Fibroblast of lung (primary cell): ENCODE measurements at regions not wholly inside any gene's neighbourhood (a gene's known extent, or its start where the extent isn't known, plus 50 kb on each side); places are given as distances from the start of the nearest gene placed in this dataset.

Experiments used
- DNase-seq, 2 donors: peaks; one replicate each; pipeline versions ENCODE4 v3.0.0 to v3.0.0-alpha.2; 2010; ENCODE audit warnings: low read depth in 2 of 2
- H2AFZ ChIP-seq: 2 replicates; pipeline ENCODE4 v1.5.1; 2012; ENCODE audit warnings: low read length, control low read depth, inconsistent platforms
- H3K27ac ChIP-seq: 2 replicates; pipeline ENCODE4 v1.5.1; 2011; ENCODE audit warnings: low read length, control low read depth; ENCODE audit not compliant: insufficient read depth
- H3K27me3 ChIP-seq: 2 replicates; pipeline ENCODE4 v1.5.1; 2011; ENCODE audit warnings: mild to moderate bottlenecking, low read length; ENCODE audit not compliant: control insufficient read depth, insufficient read depth
- H3K36me3 ChIP-seq: 2 replicates; pipeline ENCODE4 v1.5.1; 2011; ENCODE audit warnings: low read length; ENCODE audit not compliant: control insufficient read depth, insufficient read depth
- H3K4me1 ChIP-seq: 2 replicates; pipeline ENCODE4 v1.5.1; 2011; ENCODE audit warnings: low read length; ENCODE audit not compliant: control insufficient read depth, insufficient read depth; ENCODE audit errors: extremely low read depth
- H3K4me2 ChIP-seq: 2 replicates; pipeline ENCODE4 v1.5.1; 2011; ENCODE audit warnings: low read length, control low read depth; ENCODE audit not compliant: insufficient read depth; ENCODE audit errors: extremely low read depth
- H3K4me3 ChIP-seq, 4 experiments: fragments of 200-600 bp in 1 of 4; sonication (generic) in 1 of 4; replicated peaks in 1 of 4; 2 replicates each; pipeline ENCODE4 v1.5.1; 2011 to 2016; ENCODE audit warnings: low read length in 4 of 4, low read depth in 3 of 4, mild to moderate bottlenecking in 3 of 4, control low read depth in 2 of 4, inconsistent platforms in 1 of 4, mixed read lengths in 1 of 4; ENCODE audit not compliant: insufficient read depth in 1 of 4; ENCODE audit errors: control extremely low read depth in 1 of 4
- H3K79me2 ChIP-seq: 2 replicates; pipeline ENCODE4 v1.5.1; 2012; ENCODE audit warnings: mild to moderate bottlenecking, low read length, inconsistent platforms; ENCODE audit not compliant: control insufficient read depth, insufficient read depth
- H3K9ac ChIP-seq: 2 replicates; pipeline ENCODE4 v1.5.1; 2011; ENCODE audit warnings: mild to moderate bottlenecking, low read length, control low read depth; ENCODE audit not compliant: insufficient read depth
- H3K9me3 ChIP-seq: 2 replicates; pipeline ENCODE4 v1.5.1; 2012; ENCODE audit warnings: low read depth, low read length; ENCODE audit not compliant: control insufficient read depth, insufficient read depth
- H4K20me1 ChIP-seq: 2 replicates; pipeline ENCODE4 v1.5.1; 2011; ENCODE audit warnings: low read length; ENCODE audit not compliant: control insufficient read depth, insufficient read depth; ENCODE audit errors: extremely low read depth
- CTCF ChIP-seq, 2 donors: IDR thresholded peaks in 1 of 2; conservative IDR thresholded peaks in 1 of 2; 1 replicate in 1 of 2; 2 replicates in 1 of 2; pipeline ENCODE4 v1.5.1; 2011 to 2012; ENCODE audit warnings: low read length in 2 of 2, control low read depth in 1 of 2, inconsistent platforms in 1 of 2, low read depth in 1 of 2, mild to moderate bottlenecking in 1 of 2
- EZH2 ChIP-seq: IDR thresholded peaks from 2 replicates; pipeline ENCODE4 v1.5.1; 2012; ENCODE audit warnings: low read length, control low read depth, mild to moderate bottlenecking; ENCODE audit errors: missing control alignments

GRCh38 chr4:173746424-173746823 lies 216.4 kb upstream of the HAND2 start:
- Histone ChIP-seq H3K79me2 (no peaks in the 10 kb centered on the region), H3K4me2 (no peak overlapping the region), H3K27me3 (no peaks in the 10 kb centered on the region), H3K9ac (no peak overlapping the region), H3K27ac (no peak overlapping the region), H3K36me3 (no peaks in the 10 kb centered on the region), H3K9me3 (no peaks in the 10 kb centered on the region), H2AFZ (no peak overlapping the region), H4K20me1 (no peaks in the 10 kb centered on the region), H3K4me1 (no peaks in the 10 kb centered on the region), H3K4me3 (no peak overlapping the region)
- DNase-seq, result no peak
- no peak for TF ChIP-seq CTCF (conservative IDR thresholded peaks at IDR 0.05 in 1 of 2, IDR thresholded peaks at IDR 0.05 in 1 of 2; ENCODE audit: low read depth in 1 of 2, low read length in 2 of 2)
- TF ChIP-seq EZH2, result no peak

- no peaks in the 10 kb centered on the region for H3K36me3 ChIP-seq
- H3K27me3 ChIP-seq, result no peaks in the 10 kb centered on the region
- no peak overlapping the region for H3K4me3 ChIP-seq
- no peaks in the 10 kb centered on the region for H3K79me2 ChIP-seq
- H3K4me2 ChIP-seq, result no peak overlapping the region
- no peaks in the 10 kb centered on the region for H3K4me1 ChIP-seq
- no peak overlapping the region for H3K9ac ChIP-seq
- no peak for TF ChIP-seq EZH2
- TF ChIP-seq CTCF (conservative IDR thresholded peaks at IDR 0.05 in 1 of 2, IDR thresholded peaks at IDR 0.05 in 1 of 2; ENCODE audit: low read depth in 1 of 2, low read length in 2 of 2), result no peak
- H2AFZ ChIP-seq, result no peak overlapping the region
- H3K27ac ChIP-seq, result no peak overlapping the region
- no peaks in the 10 kb centered on the region for H4K20me1 ChIP-seq
- H3K9me3 ChIP-seq, result no peaks in the 10 kb centered on the region
- DNase-seq, result no peak
Observed at GRCh38 chr4:173745765-173746164, 215.7 kb upstream of the HAND2 start.

GRCh38 chr4:173736840-173737239 lies 206.8 kb upstream of the HAND2 start:
- Histone ChIP-seq H3K4me1 (no peaks in the 10 kb centered on the region), H3K36me3 (no peaks in the 10 kb centered on the region), H3K9me3 (no peaks in the 10 kb centered on the region), H2AFZ (no peak overlapping the region), H3K27me3 (no peaks in the 10 kb centered on the region), H3K4me3 (no peak overlapping the region), H3K79me2 (no peaks in the 10 kb centered on the region), H3K27ac (no peak overlapping the region), H4K20me1 (no peaks in the 10 kb centered on the region), H3K4me2 (no peak overlapping the region), H3K9ac (no peak overlapping the region)
- TF ChIP-seq CTCF (conservative IDR thresholded peaks at IDR 0.05 in 1 of 2, IDR thresholded peaks at IDR 0.05 in 1 of 2; ENCODE audit: low read depth in 1 of 2, low read length in 2 of 2), result no peak
- TF ChIP-seq EZH2, result no peak
- peak in 1 of 2 donors; percentile 81 for DNase-seq
